Glutamatergic neuron (in vitro differentiated cells): ENCODE measurements at regions not wholly inside any gene's neighbourhood (a gene's known extent, or its start where the extent isn't known, plus 50 kb on each side); places are given as distances from the start of the nearest gene placed in this dataset.
"Not testable (repeated sequence)": the region's sequence is repeated elsewhere in the genome, so short reads cannot be mapped to it uniquely, and the experiment has no call there.

Experiments
- DNase-seq: peaks from one replicate; pipeline ENCODE4 v3.0.0; 2022
- H3K27ac Mint-ChIP-seq: one replicate; pipeline ENCODE4 v1.8.0; 2020; ENCODE audit warnings: mild to moderate bottlenecking, mixed read lengths, inconsistent platforms; ENCODE audit not compliant: unreplicated experiment
- H3K27me3 Mint-ChIP-seq: one replicate; pipeline ENCODE4 v1.8.0; 2020; ENCODE audit warnings: mild to moderate bottlenecking, moderate library complexity, mixed read lengths, inconsistent platforms; ENCODE audit not compliant: unreplicated experiment
- H3K36me3 Mint-ChIP-seq: one replicate; pipeline ENCODE4 v1.8.0; 2020; ENCODE audit warnings: mild to moderate bottlenecking, mixed read lengths, inconsistent platforms; ENCODE audit not compliant: unreplicated experiment
- H3K4me1 Mint-ChIP-seq: one replicate; pipeline ENCODE4 v1.8.0; 2020; ENCODE audit warnings: mild to moderate bottlenecking, low read depth, mixed read lengths, inconsistent platforms; ENCODE audit not compliant: unreplicated experiment
- H3K4me3 Mint-ChIP-seq: one replicate; pipeline ENCODE4 v1.8.0; 2020; ENCODE audit warnings: mild to moderate bottlenecking, mixed read lengths, inconsistent platforms; ENCODE audit not compliant: unreplicated experiment
- H3K9me3 Mint-ChIP-seq: one replicate; pipeline ENCODE4 v1.8.0; 2020; ENCODE audit warnings: mild to moderate bottlenecking, moderate library complexity, mixed read lengths, inconsistent platforms; ENCODE audit not compliant: unreplicated experiment
- CTCF ChIP-seq: fragments of 200-600 bp; sonication (generic); IDR thresholded peaks from one replicate; pipeline ENCODE4 v1.5.0; 2021; ENCODE audit not compliant: partially characterized antibody, unreplicated experiment

- TF ChIP-seq CTCF = no peak
- Mint-ChIP-seq H3K4me3 (no peak overlapping the region), H3K4me1 (peaks cover 12% of the 10 kb centered on the region), H3K27ac (no peak overlapping the region), H3K27me3 (peaks cover 7% of the 10 kb centered on the region), H3K36me3 (no peaks in the 10 kb centered on the region), H3K9me3 (peaks cover 9% of the 10 kb centered on the region)
- DNase-seq = no peak
Observed at GRCh38 chr16:29141586-29142324, 156.9 kb downstream of the LAT start.

- H3K36me3 Mint-ChIP-seq, H3K27ac Mint-ChIP-seq, H3K4me3 Mint-ChIP-seq, H3K27me3 Mint-ChIP-seq, DNase-seq, H3K9me3 Mint-ChIP-seq: not testable (repeated sequence)
- peaks cover 12% of the 10 kb centered on the region for H3K4me1 Mint-ChIP-seq
Observed at GRCh38 chr16:29141121-29141520, 156.3 kb downstream of the LAT start.

- not testable (repeated sequence) for H3K9me3 Mint-ChIP-seq, H3K36me3 Mint-ChIP-seq, H3K27me3 Mint-ChIP-seq, H3K27ac Mint-ChIP-seq, DNase-seq, H3K4me3 Mint-ChIP-seq
- peaks cover 12% of the 10 kb centered on the region for H3K4me1 Mint-ChIP-seq
Observed at GRCh38 chr16:29139901-29140855, 155.3 kb downstream of the LAT start.

GRCh38 chr16:29139261-29139802 lies 154.5 kb downstream of the LAT start:
- peaks cover 7% of the 10 kb centered on the region for H3K9me3 Mint-ChIP-seq
- TF ChIP-seq CTCF = no peak

GRCh38 chr16:29138698-29139097 lies 153.8 kb downstream of the LAT start:
- H3K4me1 Mint-ChIP-seq = peaks cover 12% of the 10 kb centered on the region
- H3K27me3 Mint-ChIP-seq, H3K27ac Mint-ChIP-seq, DNase-seq, H3K4me3 Mint-ChIP-seq, H3K9me3 Mint-ChIP-seq, H3K36me3 Mint-ChIP-seq: not testable (repeated sequence)

More at GRCh38 chr16:29139261-29139802, 154.5 kb downstream of the LAT start:
- Mint-ChIP-seq H3K27ac (no peak overlapping the region), H3K27me3 (peaks cover 6% of the 10 kb centered on the region), H3K4me3 (no peak overlapping the region), H3K4me1 (peaks cover 12% of the 10 kb centered on the region), H3K36me3 (no peaks in the 10 kb centered on the region)
- no peak for DNase-seq

GRCh38 chr16:29137894-29138662 lies 153.2 kb downstream of the LAT start:
- H3K27ac Mint-ChIP-seq = peak overlapping the region; percentile 89
- peaks cover 12% of the 10 kb centered on the region for H3K4me1 Mint-ChIP-seq
- not testable (repeated sequence) for H3K36me3 Mint-ChIP-seq, H3K4me3 Mint-ChIP-seq, H3K27me3 Mint-ChIP-seq, DNase-seq, H3K9me3 Mint-ChIP-seq

GRCh38 chr16:29137461-29137860 lies 152.6 kb downstream of the LAT start:
- DNase-seq = peak; percentile 66
- H3K27ac Mint-ChIP-seq = peak overlapping the region; percentile 89
- H3K27me3 Mint-ChIP-seq = not testable (repeated sequence)

GRCh38 chr16:29136916-29137315 lies 152.1 kb downstream of the LAT start:
- not testable (repeated sequence) for H3K4me3 Mint-ChIP-seq, H3K36me3 Mint-ChIP-seq, H3K27me3 Mint-ChIP-seq, DNase-seq, H3K9me3 Mint-ChIP-seq
- Mint-ChIP-seq H3K27ac (peak overlapping the region; percentile 89), H3K4me1 (peaks cover 12% of the 10 kb centered on the region)

More at GRCh38 chr16:29137461-29137860, 152.6 kb downstream of the LAT start:
- not testable (repeated sequence) for H3K9me3 Mint-ChIP-seq, H3K36me3 Mint-ChIP-seq, H3K4me3 Mint-ChIP-seq
- peaks cover 12% of the 10 kb centered on the region for H3K4me1 Mint-ChIP-seq

GRCh38 chr16:29136046-29136696 lies 151.3 kb downstream of the LAT start:
- peaks cover 12% of the 10 kb centered on the region for H3K4me1 Mint-ChIP-seq
- not testable (repeated sequence) for H3K27ac Mint-ChIP-seq, H3K9me3 Mint-ChIP-seq, H3K4me3 Mint-ChIP-seq, H3K27me3 Mint-ChIP-seq, DNase-seq, H3K36me3 Mint-ChIP-seq
